ENCODE measurements at regions not wholly inside any gene's neighbourhood (a gene's known extent, or its start where the extent isn't known, plus 50 kb on each side); places are given as distances from the start of the nearest gene placed in this dataset.

- no peak overlapping the region for H3K4me3 ChIP-seq
- H3K27ac ChIP-seq = no peak overlapping the region
- H3K36me3 ChIP-seq = no peaks in the 10 kb centered on the region
- intact Hi-C loops (cut with DNase I; ENCODE audit: low total_unique reads) = no loop called here
- TF ChIP-seq POLR2A (IDR thresholded peaks at IDR 0.05) = no peak
- no peak for TF ChIP-seq CTCF (IDR thresholded peaks at IDR 0.05)
- no peaks in the 10 kb centered on the region for H3K27me3 ChIP-seq
- DNase-seq = no peak
- H3K4me1 ChIP-seq = no peaks in the 10 kb centered on the region
- no peaks in the 10 kb centered on the region for H3K9me3 ChIP-seq
Measured at GRCh38 chr5:124139477-124139876, 607.0 kb downstream of the ZNF608 start.

GRCh38 chr5:124136609-124137008, 609.8 kb downstream of the ZNF608 start:
- intact Hi-C loops (cut with DNase I; ENCODE audit: low total_unique reads) = no loop called here
- no peak for DNase-seq
- TF ChIP-seq POLR2A (IDR thresholded peaks at IDR 0.05) (no peak), CTCF (IDR thresholded peaks at IDR 0.05) (no peak)
- no peaks in the 10 kb centered on the region for H3K4me1 ChIP-seq
- H3K27me3 ChIP-seq = no peaks in the 10 kb centered on the region
- no peaks in the 10 kb centered on the region for H3K9me3 ChIP-seq
- no peak overlapping the region for H3K27ac ChIP-seq
- no peak overlapping the region for H3K4me3 ChIP-seq
- no peaks in the 10 kb centered on the region for H3K36me3 ChIP-seq

GRCh38 chr5:124134941-124135340, 611.5 kb downstream of the ZNF608 start:
- Histone ChIP-seq H3K4me1 (no peaks in the 10 kb centered on the region), H3K4me3 (no peak overlapping the region), H3K36me3 (no peaks in the 10 kb centered on the region), H3K27ac (no peak overlapping the region), H3K9me3 (no peaks in the 10 kb centered on the region), H3K27me3 (no peaks in the 10 kb centered on the region)
- DNase-seq = no peak
- TF ChIP-seq CTCF (IDR thresholded peaks at IDR 0.05) = no peak
- no peak for TF ChIP-seq POLR2A (IDR thresholded peaks at IDR 0.05)
- intact Hi-C loops (cut with DNase I; ENCODE audit: low total_unique reads) = no loop called here

GRCh38 chr5:124133406-124133805, 613.0 kb downstream of the ZNF608 start:
- no peak overlapping the region for H3K27ac ChIP-seq
- H3K4me3 ChIP-seq = no peak overlapping the region
- no peaks in the 10 kb centered on the region for H3K27me3 ChIP-seq
- no peaks in the 10 kb centered on the region for H3K9me3 ChIP-seq
- H3K4me1 ChIP-seq = no peaks in the 10 kb centered on the region
- intact Hi-C loops (cut with DNase I; ENCODE audit: low total_unique reads) = no loop called here
- TF ChIP-seq CTCF (IDR thresholded peaks at IDR 0.05) (no peak), POLR2A (IDR thresholded peaks at IDR 0.05) (no peak)
- no peak for DNase-seq
- no peaks in the 10 kb centered on the region for H3K36me3 ChIP-seq

- Histone ChIP-seq H3K27me3 (no peaks in the 10 kb centered on the region), H3K4me3 (no peak overlapping the region), H3K36me3 (no peaks in the 10 kb centered on the region), H3K9me3 (no peaks in the 10 kb centered on the region), H3K27ac (no peak overlapping the region), H3K4me1 (no peaks in the 10 kb centered on the region)
- DNase-seq = no peak
- intact Hi-C loops (cut with DNase I; ENCODE audit: low total_unique reads) = no loop called here
- TF ChIP-seq CTCF (IDR thresholded peaks at IDR 0.05) (no peak), POLR2A (IDR thresholded peaks at IDR 0.05) (no peak)
Measured at GRCh38 chr5:124132843-124133242, 613.6 kb downstream of the ZNF608 start.

All from uterus (tissue), 3 donors.